HG03432 (cell line): ENCODE measurements at regions not wholly inside any gene's neighbourhood (a gene's known extent, or its start where the extent isn't known, plus 50 kb on each side); places are given as distances from the start of the nearest gene placed in this dataset.
A peak's percentile ranks its signal among the peaks of the same experiment; 100 is the strongest.
"Not testable (repeated sequence)": the region's sequence is repeated elsewhere in the genome, so short reads cannot be mapped to it uniquely, and the experiment has no call there.

Experiments used
- ATAC-seq: cut with Tn5 transposase; IDR thresholded peaks from one replicate; pipeline ENCODE4 v1.9.1; 2021; ENCODE audit warnings: mild to moderate bottlenecking, moderate library complexity; ENCODE audit not compliant: unreplicated experiment

GRCh38 chr5:17081142-17081541 is 136.3 kb upstream of the BASP1 start:
- no peak for ATAC-seq

- ATAC-seq, result not testable (repeated sequence)
These were observed 134.2 kb upstream of the BASP1 start for GRCh38 chr5:17083276-17083675.

GRCh38 chr5:17087035-17087434 is 130.4 kb upstream of the BASP1 start:
- ATAC-seq, result no peak

- no peak for ATAC-seq
These were observed 129.4 kb upstream of the BASP1 start for GRCh38 chr5:17088051-17088450.

- no peak for ATAC-seq
These were observed 128.4 kb upstream of the BASP1 start for GRCh38 chr5:17089001-17089400.

GRCh38 chr5:17089690-17090089 is 127.7 kb upstream of the BASP1 start:
- no peak for ATAC-seq

GRCh38 chr5:17090839-17091238 is 126.6 kb upstream of the BASP1 start:
- ATAC-seq, result no peak

- no peak for ATAC-seq
These were observed 122.6 kb upstream of the BASP1 start for GRCh38 chr5:17094830-17095229.

- no peak for ATAC-seq
These were observed 120.3 kb upstream of the BASP1 start for GRCh38 chr5:17096952-17097695.

GRCh38 chr5:17099946-17100345 is 117.5 kb upstream of the BASP1 start:
- no peak for ATAC-seq

GRCh38 chr5:17103461-17103860 is 114.0 kb upstream of the BASP1 start:
- no peak for ATAC-seq

GRCh38 chr5:17105744-17106418 is 111.5 kb upstream of the BASP1 start:
- ATAC-seq, result no peak

GRCh38 chr5:17106521-17106920 is 110.9 kb upstream of the BASP1 start:
- no peak for ATAC-seq

GRCh38 chr5:17112091-17112716 is 105.2 kb upstream of the BASP1 start:
- not testable (repeated sequence) for ATAC-seq

GRCh38 chr5:17113174-17113958 is 104.1 kb upstream of the BASP1 start:
- no peak for ATAC-seq

GRCh38 chr5:17114233-17114632 is 103.2 kb upstream of the BASP1 start:
- ATAC-seq, result no peak

- ATAC-seq, result no peak
These were observed 102.5 kb upstream of the BASP1 start for GRCh38 chr5:17114715-17115599.

- ATAC-seq, result no peak
These were observed 101.6 kb upstream of the BASP1 start for GRCh38 chr5:17115855-17116254.

- peak; percentile 95 for ATAC-seq
These were observed 98.8 kb upstream of the BASP1 start for GRCh38 chr5:17118631-17119030.

- no peak for ATAC-seq
These were observed 97.2 kb upstream of the BASP1 start for GRCh38 chr5:17120209-17120608.
